Common myeloid progenitor, CD34-positive (primary cell): ENCODE measurements at regions not wholly inside any gene's neighbourhood (a gene's known extent, or its start where the extent isn't known, plus 50 kb on each side); places are given as distances from the start of the nearest gene placed in this dataset.

Experiments
- CTCF ChIA-PET: fragments of 350-600 bp; sonication (Branson Sonifier 250); formaldehyde crosslinking; loops from one replicate; lab custom pipeline; 2021; ENCODE audit warnings: antibody characterized with exemption; lab: Charles Lee
- POLR2A ChIA-PET: fragments of 350-600 bp; sonication (Branson Sonifier 250); formaldehyde crosslinking; loops from one replicate; lab custom pipeline; 2021; ENCODE audit warnings: antibody characterized with exemption; lab: Charles Lee
- DNase-seq, 3 donors: peaks; one replicate each; pipeline versions ENCODE4 v3.0.0 to v3.0.0-alpha.2; 2013
- H3K27ac ChIP-seq, 2 experiments: 1 replicate in 1 of 2; 2 replicates in 1 of 2; pipeline ENCODE4 v1.7.0; 2013; ENCODE audit warnings: inconsistent platforms in 2 of 2, low read length in 2 of 2, mild to moderate bottlenecking in 2 of 2, low read depth in 1 of 2, moderate library complexity in 1 of 2; ENCODE audit not compliant: severe bottlenecking in 2 of 2, insufficient read depth in 1 of 2, poor library complexity in 1 of 2
- H3K27me3 ChIP-seq, 5 experiments: replicated peaks in 2 of 5; 1 replicate in 3 of 5; 2 replicates in 2 of 5; pipeline versions ENCODE4 v1.6.1 to v1.7.0; 2013; ENCODE audit warnings: low read length in 4 of 5, mild to moderate bottlenecking in 2 of 5, moderate library complexity in 2 of 5, inconsistent platforms in 1 of 5; ENCODE audit not compliant: insufficient read depth in 5 of 5, control insufficient read depth in 4 of 5
- H3K36me3 ChIP-seq, 4 experiments: 1 replicate in 2 of 4; 2 replicates in 2 of 4; pipeline versions ENCODE4 v1.6.1 to v1.7.0; 2013; ENCODE audit warnings: low read length in 3 of 4, control low read depth in 1 of 4, mild to moderate bottlenecking in 1 of 4; ENCODE audit not compliant: control insufficient read depth in 4 of 4, insufficient read depth in 4 of 4
- H3K4me1 ChIP-seq, 4 experiments: 1 replicate in 3 of 4; 2 replicates in 1 of 4; pipeline versions ENCODE4 v1.6.1 to v1.7.1; 2013; ENCODE audit warnings: low read length in 3 of 4, mild to moderate bottlenecking in 3 of 4, control low read depth in 1 of 4, inconsistent platforms in 1 of 4, moderate library complexity in 1 of 4; ENCODE audit not compliant: control insufficient read depth in 4 of 4, insufficient read depth in 4 of 4; ENCODE audit errors: control extremely low read depth in 1 of 4
- H3K4me3 ChIP-seq, 7 experiments: 1 replicate in 4 of 7; 2 replicates in 3 of 7; pipeline versions ENCODE4 v1.5.1 to v1.7.0; 2013; ENCODE audit warnings: mild to moderate bottlenecking in 7 of 7, low read length in 6 of 7, moderate library complexity in 6 of 7, inconsistent platforms in 2 of 7, low read depth in 2 of 7, control low read depth in 1 of 7; ENCODE audit not compliant: insufficient read depth in 4 of 7, control insufficient read depth in 1 of 7; ENCODE audit errors: extremely low read depth in 1 of 7
- H3K9me3 ChIP-seq, 5 experiments: 1 replicate in 4 of 5; 2 replicates in 1 of 5; pipeline versions ENCODE4 v1.6.1 to v1.7.1; 2013; ENCODE audit warnings: low read length in 4 of 5, mild to moderate bottlenecking in 2 of 5, inconsistent platforms in 1 of 5, low read depth in 1 of 5, moderate library complexity in 1 of 5; ENCODE audit not compliant: control insufficient read depth in 4 of 5, insufficient read depth in 2 of 5; ENCODE audit errors: control extremely low read depth in 1 of 5
- WGBS: methylation state at CpG from one replicate; pipeline ENCODE4 v1.1.5; 2013; ENCODE audit not compliant: insufficient coverage; 5-methylcytosine and 5-hydroxymethylcytosine counted together

- CTCF ChIA-PET, result no interaction called here
- POLR2A ChIA-PET, result no interaction called here
- no peaks in the 10 kb centered on the region for H3K36me3 ChIP-seq
- no peak for DNase-seq
- H3K27me3 ChIP-seq, result no peaks in the 10 kb centered on the region
- H3K9me3 ChIP-seq, result no peaks in the 10 kb centered on the region
- 92% methylated on average over 5 of the region's 5 CpGs for WGBS
- H3K27ac ChIP-seq, result no peak overlapping the region
- no peaks in the 10 kb centered on the region for H3K4me1 ChIP-seq
- no peak overlapping the region for H3K4me3 ChIP-seq
These were observed 574.1 kb downstream of the PRKD1 start for GRCh38 chr14:29353513-29353912.

GRCh38 chr14:29354486-29354885 lies 573.2 kb downstream of the PRKD1 start:
- no peaks in the 10 kb centered on the region for H3K4me1 ChIP-seq
- no peak overlapping the region for H3K27ac ChIP-seq
- WGBS, result 100% methylated on average over 1 of the region's 4 CpGs
- DNase-seq, result no peak
- no peaks in the 10 kb centered on the region for H3K27me3 ChIP-seq
- ChIA-PET CTCF (no interaction called here), POLR2A (no interaction called here)
- H3K4me3 ChIP-seq, result no peak overlapping the region
- H3K36me3 ChIP-seq, result no peaks in the 10 kb centered on the region
- no peaks in the 10 kb centered on the region for H3K9me3 ChIP-seq

- DNase-seq, result no peak
- Histone ChIP-seq H3K27me3 (no peaks in the 10 kb centered on the region), H3K27ac (no peak overlapping the region), H3K4me1 (no peaks in the 10 kb centered on the region), H3K4me3 (no peak overlapping the region), H3K9me3 (no peaks in the 10 kb centered on the region), H3K36me3 (no peaks in the 10 kb centered on the region)
- WGBS, result no CpG with 5 or more reads among the region's 1 CpG
- ChIA-PET POLR2A (no interaction called here), CTCF (no interaction called here)
These were observed 572.3 kb downstream of the PRKD1 start for GRCh38 chr14:29355331-29355730.

- ChIA-PET POLR2A (no interaction called here), CTCF (no interaction called here)
- Histone ChIP-seq H3K36me3 (no peaks in the 10 kb centered on the region), H3K27ac (no peak overlapping the region), H3K4me1 (no peaks in the 10 kb centered on the region), H3K9me3 (no peaks in the 10 kb centered on the region), H3K4me3 (no peak overlapping the region), H3K27me3 (no peaks in the 10 kb centered on the region)
- no CpG with 5 or more reads among the region's 1 CpG for WGBS
- DNase-seq, result no peak
These were observed 571.8 kb downstream of the PRKD1 start for GRCh38 chr14:29355846-29356245.

GRCh38 chr14:29360656-29361055 lies 567.0 kb downstream of the PRKD1 start:
- H3K4me1 ChIP-seq, result no peaks in the 10 kb centered on the region
- WGBS, result 60% methylated on average over 1 of the region's 3 CpGs
- no peak overlapping the region for H3K4me3 ChIP-seq
- no peak overlapping the region for H3K27ac ChIP-seq
- H3K36me3 ChIP-seq, result no peaks in the 10 kb centered on the region
- H3K9me3 ChIP-seq, result no peaks in the 10 kb centered on the region
- ChIA-PET CTCF (no interaction called here), POLR2A (no interaction called here)
- no peak for DNase-seq
- H3K27me3 ChIP-seq, result no peaks in the 10 kb centered on the region

- ChIA-PET CTCF (no interaction called here), POLR2A (no interaction called here)
- no peak overlapping the region for H3K4me3 ChIP-seq
- H3K27me3 ChIP-seq, result no peaks in the 10 kb centered on the region
- H3K36me3 ChIP-seq, result no peaks in the 10 kb centered on the region
- no peak for DNase-seq
- peaks cover 0 to 2% (median 0%) of the 10 kb centered on the region in 4 experiments for H3K4me1 ChIP-seq
- no peaks in the 10 kb centered on the region for H3K9me3 ChIP-seq
- no peak overlapping the region for H3K27ac ChIP-seq
- WGBS, result 100% methylated on average over 1 of the region's 2 CpGs
These were observed 557.6 kb downstream of the PRKD1 start for GRCh38 chr14:29370024-29370423.

- H3K9me3 ChIP-seq, result no peaks in the 10 kb centered on the region
- no peak overlapping the region for H3K4me3 ChIP-seq
- no peak overlapping the region for H3K27ac ChIP-seq
- no peaks in the 10 kb centered on the region for H3K36me3 ChIP-seq
- 56% methylated on average over 4 of the region's 4 CpGs for WGBS
- no peak for DNase-seq
- H3K4me1 ChIP-seq, result no peaks in the 10 kb centered on the region
- H3K27me3 ChIP-seq, result no peaks in the 10 kb centered on the region
- ChIA-PET CTCF (no interaction called here), POLR2A (no interaction called here)
These were observed 551.4 kb downstream of the PRKD1 start for GRCh38 chr14:29376237-29376636.
